ENCODE measurements at regions not wholly inside any gene's neighbourhood (a gene's known extent, or its start where the extent isn't known, plus 50 kb on each side); places are given as distances from the start of the nearest gene placed in this dataset.
A peak's percentile ranks its signal among the peaks of the same experiment; 100 is the strongest.

- Histone ChIP-seq H3K4me3 (replicated peaks in 1 of 3) (no peak overlapping the region), H3K4me1 (no peaks in the 10 kb centered on the region), H3K36me3 (no peaks in the 10 kb centered on the region), H3K27me3 (no peaks in the 10 kb centered on the region), H3K9me3 (no peaks in the 10 kb centered on the region), H3K27ac (no peak overlapping the region)
- DNase-seq = no peak
- TF ChIP-seq POLR2A (IDR thresholded peaks at IDR 0.05) = no peak
- TF ChIP-seq CTCF (IDR thresholded peaks at IDR 0.05) = no peak
- intact Hi-C loops (cut with DNase I) = no loop called here
Measured at GRCh38 chr3:168472783-168473182, 377.1 kb upstream of the GOLIM4 start.

- TF ChIP-seq CTCF (IDR thresholded peaks at IDR 0.05) (no peak), POLR2A (IDR thresholded peaks at IDR 0.05) (no peak)
- Histone ChIP-seq H3K27ac (no peak overlapping the region), H3K27me3 (no peaks in the 10 kb centered on the region), H3K9me3 (no peaks in the 10 kb centered on the region), H3K4me1 (no peaks in the 10 kb centered on the region), H3K4me3 (replicated peaks in 1 of 3) (no peak overlapping the region), H3K36me3 (no peaks in the 10 kb centered on the region)
- no peak for DNase-seq
- intact Hi-C loops (cut with DNase I) = no loop called here
- 89 to 91% methylated on average over 4 of the region's 4 CpGs for WGBS, 2 donors
Measured at GRCh38 chr3:168470380-168470779, 374.7 kb upstream of the GOLIM4 start.

GRCh38 chr3:168469436-168469835 lies 373.7 kb upstream of the GOLIM4 start:
- no peaks in the 10 kb centered on the region for H3K4me1 ChIP-seq
- no peak for TF ChIP-seq POLR2A (IDR thresholded peaks at IDR 0.05)
- no peak for TF ChIP-seq CTCF (IDR thresholded peaks at IDR 0.05)
- no peak overlapping the region for H3K4me3 ChIP-seq (replicated peaks in 1 of 3)
- no peak overlapping the region for H3K27ac ChIP-seq
- DNase-seq = no peak
- no peaks in the 10 kb centered on the region for H3K27me3 ChIP-seq
- no peaks in the 10 kb centered on the region for H3K36me3 ChIP-seq
- WGBS, 2 donors = 75 to 78% methylated on average over 3 of the region's 3 CpGs
- H3K9me3 ChIP-seq = no peaks in the 10 kb centered on the region
- intact Hi-C loops (cut with DNase I) = no loop called here

- intact Hi-C loops (cut with DNase I) = no loop called here
- TF ChIP-seq POLR2A (IDR thresholded peaks at IDR 0.05) (no peak), CTCF (IDR thresholded peaks at IDR 0.05) (peak in 1 of 6 experiments; percentile 11)
- Histone ChIP-seq H3K27me3 (no peaks in the 10 kb centered on the region), H3K36me3 (no peaks in the 10 kb centered on the region), H3K4me3 (replicated peaks in 1 of 3) (no peak overlapping the region), H3K4me1 (no peaks in the 10 kb centered on the region), H3K9me3 (no peaks in the 10 kb centered on the region), H3K27ac (no peak overlapping the region)
- 55 to 64% methylated on average over 6 of the region's 6 CpGs for WGBS, 2 donors
- DNase-seq = no peak
Measured at GRCh38 chr3:168467115-168467714, 371.5 kb upstream of the GOLIM4 start.

GRCh38 chr3:168461793-168462192 lies 366.1 kb upstream of the GOLIM4 start:
- no peak for DNase-seq
- intact Hi-C loops (cut with DNase I) = no loop called here
- H3K36me3 ChIP-seq = no peaks in the 10 kb centered on the region
- no peak overlapping the region for H3K4me3 ChIP-seq (replicated peaks in 1 of 3)
- no peaks in the 10 kb centered on the region for H3K9me3 ChIP-seq
- no peak overlapping the region for H3K27ac ChIP-seq
- no peaks in the 10 kb centered on the region for H3K27me3 ChIP-seq
- no peak for TF ChIP-seq POLR2A (IDR thresholded peaks at IDR 0.05)
- H3K4me1 ChIP-seq = no peaks in the 10 kb centered on the region

Measured in thyroid gland (tissue), 4 donors.